IPS-NIHi11 (cell line): ENCODE measurements at regions not wholly inside any gene's neighbourhood (a gene's known extent, or its start where the extent isn't known, plus 50 kb on each side); places are given as distances from the start of the nearest gene placed in this dataset.

Source experiments
- DNase-seq: peaks from one replicate; pipeline ENCODE4 v3.0.0; 2012; ENCODE audit warnings: mixed read lengths, low spot score

DNA sequence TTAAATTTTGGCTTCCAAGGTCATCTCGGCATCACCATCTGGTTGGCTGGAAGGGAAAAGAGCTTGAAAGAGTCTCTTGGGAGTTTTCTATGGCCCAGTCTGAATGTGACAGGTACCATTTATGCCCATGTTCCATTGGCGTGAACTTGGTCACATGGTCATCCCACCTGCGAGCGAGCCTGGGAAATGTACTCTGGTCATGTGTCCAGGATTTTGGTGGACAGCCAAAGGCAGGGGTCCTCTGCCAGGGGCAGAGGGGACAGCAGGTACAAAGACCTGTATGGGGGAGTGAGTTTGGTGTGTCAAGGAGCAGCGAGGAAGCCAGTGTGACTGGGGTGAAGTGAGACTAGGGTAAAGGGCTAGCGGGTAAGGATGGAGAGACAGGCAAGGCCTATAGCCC is 112.6 kb downstream of the CDC5L start:
- DNase-seq = no peak

GRCh38 chr6:44503471-44503870 is 116.0 kb downstream of the CDC5L start:
- DNase-seq = no peak

DNA sequence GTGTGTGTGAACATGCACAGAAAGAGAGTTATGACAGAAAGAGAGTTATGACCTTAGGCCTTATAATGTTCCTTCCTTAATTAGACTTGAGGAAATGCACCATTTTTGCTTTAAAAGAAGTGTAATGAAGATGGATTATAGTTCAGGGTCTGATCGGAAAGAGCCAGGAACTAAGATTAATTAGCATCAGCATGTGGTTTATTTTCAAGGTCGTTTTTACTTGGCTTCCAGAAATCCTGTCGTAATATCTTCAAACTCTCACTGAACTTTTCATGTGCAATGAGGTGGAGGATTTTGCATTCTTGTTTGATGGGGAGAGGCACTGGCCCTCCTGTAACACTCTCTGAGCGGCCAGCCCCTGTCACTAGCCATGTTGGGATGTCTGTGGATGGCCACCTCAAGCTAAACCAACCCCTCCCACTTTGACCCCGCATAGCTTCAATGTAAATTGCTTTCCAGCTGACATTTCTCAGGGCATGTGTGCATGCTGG is 116.8 kb downstream of the CDC5L start:
- DNase-seq = no peak

- no peak for DNase-seq
These were observed 118.2 kb downstream of the CDC5L start for GRCh38 chr6:44505751-44506150.

- DNase-seq = no peak
These were observed 119.5 kb downstream of the CDC5L start for GRCh38 chr6:44507014-44507413.

- no peak for DNase-seq
These were observed 121.1 kb downstream of the CDC5L start for GRCh38 chr6:44508646-44509045.

DNA sequence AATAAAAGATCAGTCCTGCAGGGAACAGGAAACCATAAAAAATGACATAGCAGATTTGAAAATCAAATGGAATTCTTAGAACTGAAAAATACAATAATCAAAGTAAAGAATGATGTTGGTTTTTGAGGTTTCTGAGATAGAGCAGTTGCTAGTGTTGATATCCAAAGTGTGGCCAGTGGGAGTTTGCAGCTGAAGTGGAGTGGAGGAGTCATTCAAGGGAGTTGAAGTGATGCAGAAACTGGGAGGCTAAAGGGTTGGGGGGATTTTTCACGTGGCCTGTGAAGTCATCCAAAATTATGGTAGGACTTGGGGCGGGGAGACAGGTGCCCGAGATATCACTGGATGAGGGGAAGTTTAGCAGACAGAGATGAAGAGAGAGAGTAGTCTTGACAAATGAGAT is 123.6 kb downstream of the CDC5L start:
- DNase-seq = no peak

GRCh38 chr6:44512868-44513741 is 125.6 kb downstream of the CDC5L start:
- DNase-seq = no peak

GRCh38 chr6:44514085-44514484 is 126.6 kb downstream of the CDC5L start:
- no peak for DNase-seq

GRCh38 chr6:44514576-44515193 is 127.2 kb downstream of the CDC5L start:
- no peak for DNase-seq

GRCh38 chr6:44522871-44523270 is 135.4 kb downstream of the CDC5L start:
- DNase-seq = no peak

- DNase-seq = no peak
These were observed 137.1 kb downstream of the CDC5L start for GRCh38 chr6:44524476-44525227.

DNA sequence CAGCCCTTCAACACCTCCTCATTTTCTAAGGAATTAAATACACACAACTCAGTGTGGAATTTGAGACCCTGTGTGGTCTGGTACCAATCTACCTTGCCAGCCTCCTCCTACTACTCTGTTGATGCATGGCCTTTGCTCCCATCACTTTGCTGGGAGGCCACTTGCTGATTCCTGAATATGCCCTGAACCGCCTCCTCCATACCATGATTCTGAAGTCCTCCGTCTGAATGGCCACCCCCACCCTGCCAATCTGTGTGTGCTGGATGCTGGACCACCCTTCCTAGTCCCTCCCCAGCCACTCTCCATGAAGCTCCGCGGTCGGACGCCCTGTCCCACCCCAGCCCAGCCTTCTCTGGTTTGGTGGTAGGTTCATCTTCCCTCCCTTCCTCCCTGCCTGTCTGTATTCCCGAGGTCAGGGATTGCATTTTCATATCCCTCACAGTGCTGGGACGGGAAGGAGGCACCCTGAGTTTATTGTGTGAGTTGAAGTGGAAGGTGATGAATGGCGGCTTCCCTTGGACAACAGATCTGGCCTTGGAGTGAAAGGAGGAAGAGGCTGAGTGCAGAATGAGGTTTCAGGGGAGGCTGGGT is 138.3 kb downstream of the CDC5L start:
- no peak for DNase-seq

- no peak for DNase-seq
These were observed 139.7 kb downstream of the CDC5L start for GRCh38 chr6:44527181-44527580.

GRCh38 chr6:44527583-44528369 is 140.3 kb downstream of the CDC5L start:
- no peak for DNase-seq

GRCh38 chr6:44528370-44528644 is 140.8 kb downstream of the CDC5L start:
- no peak for DNase-seq

GRCh38 chr6:44528716-44529115 is 141.2 kb downstream of the CDC5L start:
- DNase-seq = no peak

DNA sequence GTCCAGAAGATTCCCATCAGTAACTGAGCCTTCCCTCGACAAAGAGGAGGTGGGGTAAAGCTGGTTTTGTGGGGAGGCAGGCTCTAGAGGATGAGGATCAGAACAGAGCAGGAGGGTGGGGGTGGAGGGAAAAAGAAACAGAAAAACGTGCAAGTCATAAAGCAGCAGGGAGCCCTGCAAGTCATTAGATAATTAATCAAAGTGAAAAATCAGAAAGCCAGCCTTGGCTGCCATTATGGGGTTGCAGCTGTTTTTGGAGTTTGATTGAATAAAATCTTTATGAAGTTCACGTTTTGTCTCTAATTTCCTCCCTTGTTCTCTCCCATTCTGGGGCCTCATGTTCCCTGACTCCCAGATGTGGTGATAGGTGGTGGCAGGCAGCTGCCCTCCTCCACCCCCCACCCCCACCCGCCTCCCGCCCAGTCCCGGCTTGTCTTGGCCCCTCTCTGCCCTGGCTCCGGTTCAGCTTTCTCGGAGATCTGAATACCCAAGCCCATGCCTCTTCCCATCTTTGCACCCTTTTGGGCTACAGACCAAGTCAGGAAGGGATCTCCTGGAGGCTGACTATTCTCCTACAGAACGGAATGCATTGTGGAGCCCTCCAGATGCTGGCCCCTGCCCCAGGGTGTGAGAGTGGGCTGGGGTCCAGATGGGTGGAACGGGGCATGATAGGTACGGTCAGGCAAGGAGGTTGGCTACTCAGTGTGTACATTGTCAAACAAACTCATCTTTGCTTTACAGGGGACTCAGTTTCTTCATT is 141.8 kb downstream of the CDC5L start:
- DNase-seq = no peak

GRCh38 chr6:44530209-44530909 is 142.9 kb downstream of the CDC5L start:
- DNase-seq = no peak

- DNase-seq = no peak
These were observed 143.4 kb downstream of the CDC5L start for GRCh38 chr6:44530910-44531234.
